ENCODE measurements at regions not wholly inside any gene's neighbourhood (a gene's known extent, or its start where the extent isn't known, plus 50 kb on each side); places are given as distances from the start of the nearest gene placed in this dataset.

DNA sequence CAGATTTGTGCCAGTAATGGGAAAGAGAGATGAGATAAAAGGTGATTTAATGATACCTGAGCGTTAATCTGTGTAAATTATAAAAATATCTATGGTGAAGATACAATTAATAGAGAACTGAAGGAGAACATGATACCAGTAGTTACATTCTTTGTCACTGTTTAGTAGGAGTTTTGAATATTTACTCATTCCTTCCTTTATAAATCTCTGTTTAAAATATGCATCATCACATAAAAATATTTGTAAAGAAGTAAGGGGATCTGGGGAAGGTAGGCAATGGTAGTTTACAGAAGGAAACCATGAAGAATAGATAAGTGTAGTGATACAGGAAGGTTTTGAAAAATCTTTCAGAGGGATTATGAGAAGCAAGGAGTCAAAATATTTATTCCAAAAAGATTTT lies 190.6 kb upstream of the PCDH18 start:
- H3K4me1 ChIP-seq (ENCODE audit: control insufficient read depth, insufficient read depth, low read length): no peaks in the 10 kb centered on the region
- H3K36me3 ChIP-seq (ENCODE audit: control insufficient read depth, insufficient read depth, low read length): no peaks in the 10 kb centered on the region
- H3K27me3 ChIP-seq (ENCODE audit: control insufficient read depth, insufficient read depth, low read length): no peaks in the 10 kb centered on the region
- WGBS (ENCODE audit: insufficient coverage): no CpG with 5 or more reads among the region's 1 CpG
- H3K4me3 ChIP-seq (ENCODE audit: low read length): no peak overlapping the region
- no peak for DNase-seq
- H3K9me3 ChIP-seq (replicated peaks; ENCODE audit: control insufficient read depth, low read depth, low read length): no peaks in the 10 kb centered on the region
- H3K27ac ChIP-seq (ENCODE audit: low read length): no peak overlapping the region

DNA sequence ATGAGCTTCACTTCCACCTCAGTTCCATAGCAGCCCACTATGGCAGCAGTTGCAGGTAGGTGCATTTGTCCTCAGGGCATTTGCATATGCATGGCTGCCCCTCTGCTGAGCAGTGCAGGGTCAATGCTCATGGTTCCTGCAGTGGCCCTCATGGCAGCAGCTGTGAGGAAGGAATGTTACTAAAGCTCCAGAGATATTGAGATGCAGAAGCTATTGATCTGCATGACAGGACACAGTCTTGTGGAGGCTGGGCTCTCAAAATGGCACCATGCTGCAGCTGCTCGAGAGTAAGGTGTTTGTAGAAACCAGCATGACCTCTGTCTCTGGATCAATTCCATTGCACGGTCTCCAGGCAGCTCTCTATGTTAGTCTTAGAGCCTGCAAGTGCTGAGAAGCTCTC lies 179.2 kb upstream of the PCDH18 start:
- Histone ChIP-seq H3K4me1 (ENCODE audit: control insufficient read depth, insufficient read depth, low read length) (no peaks in the 10 kb centered on the region), H3K4me3 (ENCODE audit: low read length) (no peak overlapping the region), H3K36me3 (ENCODE audit: control insufficient read depth, insufficient read depth, low read length) (no peaks in the 10 kb centered on the region), H3K9me3 (replicated peaks; ENCODE audit: control insufficient read depth, low read depth, low read length) (no peaks in the 10 kb centered on the region), H3K27ac (ENCODE audit: low read length) (no peak overlapping the region), H3K27me3 (ENCODE audit: control insufficient read depth, insufficient read depth, low read length) (no peaks in the 10 kb centered on the region)
- no peak for DNase-seq
- WGBS (ENCODE audit: insufficient coverage): 80% methylated on average over 1 of the region's 2 CpGs

GRCh38 chr4:137707626-137708025 lies 175.3 kb upstream of the PCDH18 start:
- H3K27me3 ChIP-seq (ENCODE audit: control insufficient read depth, insufficient read depth, low read length): no peaks in the 10 kb centered on the region
- H3K9me3 ChIP-seq (replicated peaks; ENCODE audit: control insufficient read depth, low read depth, low read length): no peaks in the 10 kb centered on the region
- H3K4me3 ChIP-seq (ENCODE audit: low read length): no peak overlapping the region
- no CpG with 5 or more reads among the region's 2 CpGs for WGBS (ENCODE audit: insufficient coverage)
- H3K36me3 ChIP-seq (ENCODE audit: control insufficient read depth, insufficient read depth, low read length): no peaks in the 10 kb centered on the region
- H3K27ac ChIP-seq (ENCODE audit: low read length): no peak overlapping the region
- no peak for DNase-seq
- no peaks in the 10 kb centered on the region for H3K4me1 ChIP-seq (ENCODE audit: control insufficient read depth, insufficient read depth, low read length)

- no peaks in the 10 kb centered on the region for H3K4me1 ChIP-seq (ENCODE audit: control insufficient read depth, insufficient read depth, low read length)
- DNase-seq: peak; percentile 60
- no peaks in the 10 kb centered on the region for H3K36me3 ChIP-seq (ENCODE audit: control insufficient read depth, insufficient read depth, low read length)
These were observed 174.9 kb upstream of the PCDH18 start for GRCh38 chr4:137707102-137707620.

DNA sequence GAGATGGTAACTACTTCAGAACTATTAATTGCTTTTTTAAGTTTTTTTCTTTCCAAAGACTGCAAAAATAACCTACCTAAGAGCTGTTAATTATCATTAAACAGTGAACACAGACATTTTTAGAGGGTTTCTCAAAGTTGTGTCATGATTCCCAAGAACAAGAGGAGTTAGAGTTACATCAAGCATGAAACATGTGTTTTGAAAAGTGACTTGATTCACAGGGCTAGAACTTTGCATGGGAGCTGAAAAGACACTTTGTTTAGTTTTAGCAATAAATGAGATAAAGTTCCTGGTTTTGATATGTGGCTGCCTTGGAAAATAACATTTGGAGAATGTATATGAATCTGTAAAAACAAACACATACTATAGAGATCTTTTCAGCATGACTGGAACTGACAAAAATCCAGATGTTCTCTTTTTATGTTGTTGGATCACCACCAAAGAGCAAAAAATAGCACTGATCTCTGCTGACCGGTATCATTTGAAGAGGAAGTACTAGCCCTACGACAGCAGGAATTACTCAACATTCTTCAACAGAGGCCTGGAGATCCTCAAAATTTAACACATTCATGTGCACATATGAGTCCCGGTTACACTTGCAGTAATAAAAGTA lies 173.0 kb upstream of the PCDH18 start:
- H3K27ac ChIP-seq (ENCODE audit: low read length): peak overlapping the region; percentile 81
- 0% methylated on average over 1 of the region's 3 CpGs for WGBS (ENCODE audit: insufficient coverage)
- DNase-seq: peak; percentile 97

More at GRCh38 chr4:137707102-137707620, 174.9 kb upstream of the PCDH18 start:
- H3K27me3 ChIP-seq (ENCODE audit: control insufficient read depth, insufficient read depth, low read length): no peaks in the 10 kb centered on the region
- no peak overlapping the region for H3K27ac ChIP-seq (ENCODE audit: low read length)
- no peaks in the 10 kb centered on the region for H3K9me3 ChIP-seq (replicated peaks; ENCODE audit: control insufficient read depth, low read depth, low read length)
- H3K4me3 ChIP-seq (ENCODE audit: low read length): no peak overlapping the region

GRCh38 chr4:137703195-137703594 lies 170.9 kb upstream of the PCDH18 start:
- Histone ChIP-seq H3K27ac (ENCODE audit: low read length) (no peak overlapping the region), H3K4me1 (ENCODE audit: control insufficient read depth, insufficient read depth, low read length) (no peaks in the 10 kb centered on the region), H3K27me3 (ENCODE audit: control insufficient read depth, insufficient read depth, low read length) (no peaks in the 10 kb centered on the region), H3K4me3 (ENCODE audit: low read length) (no peak overlapping the region), H3K9me3 (replicated peaks; ENCODE audit: control insufficient read depth, low read depth, low read length) (peaks cover 4% of the 10 kb centered on the region), H3K36me3 (ENCODE audit: control insufficient read depth, insufficient read depth, low read length) (no peaks in the 10 kb centered on the region)
- peak; percentile 72 for DNase-seq

More for the DNA sequence above, 173.0 kb upstream of the PCDH18 start:
- H3K36me3 ChIP-seq (ENCODE audit: control insufficient read depth, insufficient read depth, low read length): no peaks in the 10 kb centered on the region
- H3K4me1 ChIP-seq (ENCODE audit: control insufficient read depth, insufficient read depth, low read length): no peaks in the 10 kb centered on the region
- peaks cover 4% of the 10 kb centered on the region for H3K9me3 ChIP-seq (replicated peaks; ENCODE audit: control insufficient read depth, low read depth, low read length)
- H3K4me3 ChIP-seq (ENCODE audit: low read length): no peak overlapping the region
- H3K27me3 ChIP-seq (ENCODE audit: control insufficient read depth, insufficient read depth, low read length): no peaks in the 10 kb centered on the region

DNA sequence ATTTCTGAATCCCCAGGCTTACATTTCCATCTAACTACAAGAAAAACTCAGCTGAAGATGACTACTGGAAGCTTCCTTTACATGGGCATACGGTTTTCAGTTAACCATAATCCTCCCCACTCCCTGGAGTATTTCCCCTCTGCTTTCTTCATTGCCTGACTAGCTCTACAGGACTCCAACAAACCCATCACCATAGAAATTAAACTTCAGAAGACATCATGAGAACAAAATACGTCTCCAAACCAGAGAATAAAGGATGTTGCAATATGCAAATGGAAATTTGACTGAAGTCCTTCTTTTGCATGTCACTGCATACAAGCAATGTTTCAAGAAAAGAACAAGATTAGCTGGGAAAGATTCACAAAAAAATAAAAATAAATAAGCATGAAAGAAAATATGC lies 170.2 kb upstream of the PCDH18 start:
- Histone ChIP-seq H3K4me1 (ENCODE audit: control insufficient read depth, insufficient read depth, low read length) (no peaks in the 10 kb centered on the region), H3K4me3 (ENCODE audit: low read length) (no peak overlapping the region), H3K36me3 (ENCODE audit: control insufficient read depth, insufficient read depth, low read length) (no peaks in the 10 kb centered on the region), H3K27ac (ENCODE audit: low read length) (no peak overlapping the region), H3K9me3 (replicated peaks; ENCODE audit: control insufficient read depth, low read depth, low read length) (peaks cover 4% of the 10 kb centered on the region), H3K27me3 (ENCODE audit: control insufficient read depth, insufficient read depth, low read length) (no peaks in the 10 kb centered on the region)
- no peak for DNase-seq
- WGBS (ENCODE audit: insufficient coverage): 29% methylated on average over 1 of the region's 2 CpGs

GRCh38 chr4:137701401-137701800 lies 169.1 kb upstream of the PCDH18 start:
- DNase-seq: no peak
- Histone ChIP-seq H3K9me3 (replicated peaks; ENCODE audit: control insufficient read depth, low read depth, low read length) (peaks cover 4% of the 10 kb centered on the region), H3K4me3 (ENCODE audit: low read length) (no peak overlapping the region), H3K4me1 (ENCODE audit: control insufficient read depth, insufficient read depth, low read length) (no peaks in the 10 kb centered on the region), H3K27me3 (ENCODE audit: control insufficient read depth, insufficient read depth, low read length) (no peaks in the 10 kb centered on the region), H3K36me3 (ENCODE audit: control insufficient read depth, insufficient read depth, low read length) (no peaks in the 10 kb centered on the region), H3K27ac (ENCODE audit: low read length) (no peak overlapping the region)
- WGBS (ENCODE audit: insufficient coverage): no CpG with 5 or more reads among the region's 1 CpG

DNA sequence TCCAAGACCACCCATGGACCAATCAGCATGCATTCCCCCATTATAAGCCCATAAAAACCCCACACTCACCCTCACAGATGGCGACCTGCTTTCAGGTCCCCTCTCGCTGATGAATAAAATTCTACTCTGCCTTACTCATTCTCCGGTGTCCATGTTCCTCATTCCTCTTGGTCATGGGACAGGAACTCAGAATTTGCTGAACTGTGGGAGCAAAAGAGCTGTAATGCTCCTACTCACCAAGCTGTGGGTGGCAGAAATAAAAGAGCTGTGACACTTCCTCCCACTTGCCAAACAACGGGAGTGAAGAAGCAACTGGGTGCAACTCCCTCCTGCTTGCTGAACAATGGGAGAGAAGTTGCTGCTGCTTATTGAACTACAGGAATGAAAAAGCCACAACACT lies 168.5 kb upstream of the PCDH18 start:
- DNase-seq: no peak
- Histone ChIP-seq H3K4me1 (ENCODE audit: control insufficient read depth, insufficient read depth, low read length) (no peaks in the 10 kb centered on the region), H3K36me3 (ENCODE audit: control insufficient read depth, insufficient read depth, low read length) (no peaks in the 10 kb centered on the region), H3K4me3 (ENCODE audit: low read length) (no peak overlapping the region), H3K27ac (ENCODE audit: low read length) (no peak overlapping the region), H3K27me3 (ENCODE audit: control insufficient read depth, insufficient read depth, low read length) (no peaks in the 10 kb centered on the region), H3K9me3 (replicated peaks; ENCODE audit: control insufficient read depth, low read depth, low read length) (peaks cover 4% of the 10 kb centered on the region)
- WGBS (ENCODE audit: insufficient coverage): no CpG with 5 or more reads among the region's 4 CpGs

DNA sequence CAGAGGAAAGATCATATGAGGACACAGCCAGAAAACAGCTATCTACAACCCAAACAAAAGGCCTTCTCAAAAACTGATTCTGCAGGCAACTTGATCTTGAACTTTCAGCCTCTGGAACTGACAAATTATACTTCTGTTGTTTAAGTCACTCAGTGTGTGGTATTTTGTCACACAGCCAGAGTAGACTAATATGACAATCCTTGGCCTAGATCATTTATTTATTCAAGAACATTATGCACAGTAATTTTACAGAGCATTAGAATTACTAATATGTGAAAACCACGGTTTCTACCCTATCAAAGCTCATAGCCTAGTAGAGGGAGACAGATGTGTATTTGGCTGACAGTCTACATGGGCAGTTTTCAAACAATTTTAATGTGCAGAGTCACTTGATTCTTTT lies 167.8 kb upstream of the PCDH18 start:
- no peaks in the 10 kb centered on the region for H3K27me3 ChIP-seq (ENCODE audit: control insufficient read depth, insufficient read depth, low read length)
- WGBS (ENCODE audit: insufficient coverage): no CpG with 5 or more reads among the region's 1 CpG

GRCh38 chr4:137694138-137694537 lies 161.8 kb upstream of the PCDH18 start:
- Histone ChIP-seq H3K36me3 (ENCODE audit: control insufficient read depth, insufficient read depth, low read length) (no peaks in the 10 kb centered on the region), H3K4me1 (ENCODE audit: control insufficient read depth, insufficient read depth, low read length) (no peaks in the 10 kb centered on the region), H3K27ac (ENCODE audit: low read length) (no peak overlapping the region), H3K27me3 (ENCODE audit: control insufficient read depth, insufficient read depth, low read length) (no peaks in the 10 kb centered on the region), H3K9me3 (replicated peaks; ENCODE audit: control insufficient read depth, low read depth, low read length) (no peaks in the 10 kb centered on the region), H3K4me3 (ENCODE audit: low read length) (no peak overlapping the region)
- DNase-seq: peak; percentile 38
- no CpG with 5 or more reads among the region's 1 CpG for WGBS (ENCODE audit: insufficient coverage)

More for the DNA sequence above, 167.8 kb upstream of the PCDH18 start:
- H3K9me3 ChIP-seq (replicated peaks; ENCODE audit: control insufficient read depth, low read depth, low read length): peaks cover 4% of the 10 kb centered on the region
- no peak overlapping the region for H3K27ac ChIP-seq (ENCODE audit: low read length)
- H3K4me3 ChIP-seq (ENCODE audit: low read length): no peak overlapping the region
- H3K36me3 ChIP-seq (ENCODE audit: control insufficient read depth, insufficient read depth, low read length): no peaks in the 10 kb centered on the region
- DNase-seq: peak; percentile 61
- no peaks in the 10 kb centered on the region for H3K4me1 ChIP-seq (ENCODE audit: control insufficient read depth, insufficient read depth, low read length)
